H1 (cell line): ENCODE measurements at regions not wholly inside any gene's neighbourhood (a gene's known extent, or its start where the extent isn't known, plus 50 kb on each side); places are given as distances from the start of the nearest gene placed in this dataset.

Experiments used
- CTCF ChIA-PET: fragments of 300-600 bp; sonication (Branson Sonifier 250); formaldehyde crosslinking; loops from one replicate; lab custom pipeline; 2021; ENCODE audit not compliant: partially characterized antibody; lab: Charles Lee
- POLR2A ChIA-PET: fragments of 300-600 bp; sonication (Branson Sonifier 250); formaldehyde crosslinking; loops from one replicate; lab custom pipeline; 2021; ENCODE audit warnings: inconsistent platforms; ENCODE audit not compliant: partially characterized antibody; lab: Charles Lee
- DNase-seq, 2 experiments: peaks; one replicate each; pipeline versions ENCODE4 v3.0.0 to v3.0.0-alpha.2; 2010 to 2022; ENCODE audit warnings: low spot score in 2 of 2, low read depth in 1 of 2, mixed read lengths in 1 of 2
- FAIRE-seq: peaks from 2 replicates; lab custom pipeline; 2011; peaks lifted over from hg19 to GRCh38; lab: Jason Lieb, UNC
- H2AFZ ChIP-seq: 2 replicates; pipeline ENCODE4 v1.8.1; 2012; ENCODE audit warnings: low read length, inconsistent platforms
- H2AK5ac ChIP-seq: 2 replicates; pipeline ENCODE4 v1.6.1; 2013; ENCODE audit warnings: low read depth, low read length
- H2BK120ac ChIP-seq: replicated peaks from 2 replicates; pipeline ENCODE3; 2013; ENCODE audit warnings: low read depth, low read length, inconsistent platforms
- H2BK12ac ChIP-seq: 2 replicates; pipeline ENCODE4 v1.6.1; 2013; ENCODE audit warnings: low read depth, low read length
- H2BK15ac ChIP-seq: 2 replicates; pipeline ENCODE4 v1.6.1; 2013; ENCODE audit warnings: low read length
- H2BK20ac ChIP-seq: 2 replicates; pipeline ENCODE4 v1.6.1; 2013; ENCODE audit warnings: low read length
- H2BK5ac ChIP-seq: 2 replicates; pipeline ENCODE4 v1.6.1; 2013; ENCODE audit warnings: low read depth, low read length
- H3K14ac ChIP-seq: 2 replicates; pipeline ENCODE4 v1.6.1; 2013; ENCODE audit warnings: inconsistent platforms; ENCODE audit not compliant: insufficient read length
- H3K18ac ChIP-seq: 2 replicates; pipeline ENCODE4 v1.6.1; 2013; ENCODE audit warnings: low read length; ENCODE audit errors: extremely low read depth
- H3K23ac ChIP-seq: 2 replicates; pipeline ENCODE4 v1.6.1; 2013; ENCODE audit warnings: inconsistent platforms; ENCODE audit not compliant: insufficient read length
- H3K23me2 ChIP-seq: 2 replicates; pipeline ENCODE4 v1.6.1; 2013; ENCODE audit warnings: low read depth, low read length
- H3K27ac ChIP-seq: 2 replicates; pipeline ENCODE4 v1.6.1; 2011; ENCODE audit warnings: low read depth, low read length, inconsistent platforms
- H3K27me3 ChIP-seq, 4 experiments: replicated peaks in 1 of 4; 1 replicate in 1 of 4; 2 replicates in 3 of 4; pipeline versions ENCODE4 v1.6.1 to v1.8.1; 2011 to 2013; ENCODE audit warnings: low read length in 3 of 4, mild to moderate bottlenecking in 3 of 4, inconsistent platforms in 2 of 4, mixed read lengths in 2 of 4, moderate library complexity in 1 of 4; ENCODE audit not compliant: control insufficient read depth in 3 of 4, insufficient read depth in 3 of 4; ENCODE audit errors: extremely low read depth in 1 of 4
- H3K36me3 ChIP-seq, 4 experiments: 2 replicates each; pipeline versions ENCODE4 v1.6.1 to v1.8.1; 2011 to 2013; ENCODE audit warnings: mild to moderate bottlenecking in 4 of 4, low read length in 3 of 4, moderate library complexity in 2 of 4, control low read depth in 1 of 4, inconsistent platforms in 1 of 4; ENCODE audit not compliant: insufficient read depth in 4 of 4, control insufficient read depth in 2 of 4
- H3K4ac ChIP-seq: replicated peaks from 2 replicates; pipeline ENCODE3; 2013; ENCODE audit warnings: low read length, low read depth, mixed read lengths, inconsistent platforms; ENCODE audit not compliant: insufficient read length
- H3K4me1 ChIP-seq, 4 experiments: replicated peaks in 1 of 4; 1 replicate in 1 of 4; 2 replicates in 3 of 4; pipeline versions ENCODE4 v1.6.1 to v1.8.1; 2011 to 2013; ENCODE audit warnings: low read length in 3 of 4, inconsistent platforms in 2 of 4, mixed read lengths in 1 of 4; ENCODE audit not compliant: insufficient read depth in 4 of 4, control insufficient read depth in 3 of 4
- H3K4me2 ChIP-seq, 2 experiments: 2 replicates each; pipeline versions ENCODE4 v1.6.1 to v1.8.1; 2011 to 2013; ENCODE audit warnings: low read depth in 2 of 2, low read length in 2 of 2, control low read depth in 1 of 2, inconsistent platforms in 1 of 2, mild to moderate bottlenecking in 1 of 2; ENCODE audit not compliant: insufficient read depth in 1 of 2
- H3K4me3 ChIP-seq, 4 experiments: fragments of 200-600, 300-600 bp in 1 of 4; sonication (generic), shearing (Covaris generic), sonication (Bioruptor Twin) in 1 of 4; 2 replicates each; pipeline versions ENCODE4 v1.5.1 to v1.8.1; 2011 to 2016; ENCODE audit warnings: low read length in 4 of 4, low read depth in 3 of 4, control low read depth in 2 of 4, inconsistent platforms in 2 of 4, mild to moderate bottlenecking in 2 of 4, mixed read lengths in 1 of 4, moderate library complexity in 1 of 4; ENCODE audit not compliant: insufficient read depth in 2 of 4; ENCODE audit errors: extremely low read depth in 1 of 4
- H3K56ac ChIP-seq: replicated peaks from 2 replicates; pipeline ENCODE3; 2013; ENCODE audit warnings: low read depth, mild to moderate bottlenecking, mixed read lengths, low read length, inconsistent platforms; ENCODE audit not compliant: insufficient read length
- H3K79me1 ChIP-seq: 2 replicates; pipeline ENCODE4 v1.6.1; 2013; ENCODE audit warnings: low read depth, low read length, control low read depth
- H3K79me2 ChIP-seq, 2 experiments: 2 replicates each; pipeline versions ENCODE4 v1.6.1 to v1.8.1; 2012 to 2013; ENCODE audit warnings: low read length in 2 of 2, mild to moderate bottlenecking in 2 of 2, inconsistent platforms in 1 of 2; ENCODE audit not compliant: insufficient read depth in 2 of 2, control insufficient read depth in 1 of 2
- H3K9ac ChIP-seq, 4 experiments: replicated peaks in 1 of 4; 1 replicate in 1 of 4; 2 replicates in 3 of 4; pipeline versions ENCODE4 v1.6.1 to v1.8.1; 2011 to 2013; ENCODE audit warnings: low read depth in 3 of 4, low read length in 3 of 4, control low read depth in 2 of 4, mild to moderate bottlenecking in 2 of 4, moderate library complexity in 2 of 4, inconsistent platforms in 1 of 4; ENCODE audit errors: extremely low read depth in 1 of 4
- H3K9me3 ChIP-seq, 2 experiments: 2 replicates each; pipeline versions ENCODE4 v1.6.1 to v1.8.1; 2012 to 2013; ENCODE audit warnings: mild to moderate bottlenecking in 2 of 2, moderate library complexity in 2 of 2, control low read depth in 1 of 2, inconsistent platforms in 1 of 2, low read depth in 1 of 2, low read length in 1 of 2, mixed read lengths in 1 of 2; ENCODE audit not compliant: insufficient read depth in 2 of 2
- H4K20me1 ChIP-seq, 2 experiments: replicated peaks in 1 of 2; 2 replicates each; pipeline versions ENCODE3 to v1.8.1; 2011 to 2013; ENCODE audit warnings: inconsistent platforms in 2 of 2, low read length in 2 of 2, mild to moderate bottlenecking in 1 of 2; ENCODE audit not compliant: insufficient read depth in 2 of 2, control insufficient read depth in 1 of 2
- H4K5ac ChIP-seq: 2 replicates; pipeline ENCODE4 v1.6.1; 2013; ENCODE audit warnings: low read length, low read depth, mixed read lengths, inconsistent platforms; ENCODE audit not compliant: insufficient read length
- H4K8ac ChIP-seq: 2 replicates; pipeline ENCODE4 v1.8.0; 2013; ENCODE audit warnings: mild to moderate bottlenecking, moderate library complexity, low read length, inconsistent platforms; ENCODE audit not compliant: insufficient read depth; ENCODE audit errors: extremely low read depth
- H4K91ac ChIP-seq: replicated peaks from 2 replicates; pipeline ENCODE3; 2013; ENCODE audit warnings: low read length, mixed read lengths, inconsistent platforms; ENCODE audit not compliant: insufficient read length
- CHD2 ChIP-seq: IDR thresholded peaks from 2 replicates; pipeline ENCODE4 v1.6.1; 2012; ENCODE audit warnings: low read length, improper control_type of control experiment
- POU5F1 ChIP-seq: IDR thresholded peaks from 2 replicates; pipeline ENCODE4 v1.6.1; 2011; ENCODE audit warnings: low read depth, mild to moderate bottlenecking, low read length, moderate library complexity
- TEAD4 ChIP-seq: IDR thresholded peaks from 2 replicates; pipeline ENCODE4 v1.6.1; 2012; ENCODE audit warnings: low read depth, low read length, inconsistent platforms, mixed read lengths
- WGBS, 2 experiments: shearing (Covaris generic) in 1 of 2; methylation state at CpG; one replicate each; pipeline versions ENCODE4 v1.1.6 to v1.1.7; 2013 to 2015; ENCODE audit warnings: low lambda C conversion rate in 2 of 2, mixed read lengths in 2 of 2, inconsistent platforms in 1 of 2, low coverage in 1 of 2, missing lambda C conversion rate in 1 of 2; ENCODE audit not compliant: insufficient replicate concordance in 2 of 2, insufficient coverage in 1 of 2, insufficient read length in 1 of 2; ENCODE audit errors: extremely low coverage in 1 of 2, missing lambda C conversion rate in 1 of 2; 5-methylcytosine and 5-hydroxymethylcytosine counted together

DNA sequence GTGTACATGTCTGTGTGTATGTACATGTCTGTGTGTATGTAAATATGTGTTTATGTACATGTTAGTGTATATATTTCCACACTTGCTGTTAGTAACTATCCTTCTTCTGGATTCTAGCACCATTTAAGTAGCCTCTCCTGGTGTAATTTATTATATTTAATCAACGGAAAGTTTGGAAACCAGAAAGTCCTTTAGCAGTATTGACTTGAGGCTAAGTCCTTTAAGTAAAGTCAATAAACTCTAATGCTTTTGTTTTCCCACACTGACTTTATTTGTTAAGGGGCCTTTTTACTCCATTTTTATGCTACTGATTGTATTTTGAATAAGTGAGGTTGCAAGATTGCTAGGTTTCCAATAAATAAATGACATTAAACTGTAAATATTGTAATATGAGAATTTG lies 876.4 kb upstream of the SEL1L start:
- CTCF ChIA-PET, result no interaction called here

More for the DNA sequence above, 876.4 kb upstream of the SEL1L start:
- Histone ChIP-seq H2BK120ac (no peak overlapping the region), H4K8ac (no peak overlapping the region), H3K4me1 (peaks cover 0 to 5% (median 2%) of the 10 kb centered on the region in 4 experiments; a peak in 2 of 7 replicates), H4K20me1 (no peaks in the 10 kb centered on the region), H2AFZ (no peak overlapping the region), H4K5ac (no peak overlapping the region), H4K91ac (no peak overlapping the region), H2AK5ac (no peak overlapping the region), H3K56ac (no peak overlapping the region), H3K27me3 (no peaks in the 10 kb centered on the region), H2BK20ac (no peak overlapping the region), H3K9ac (no peak overlapping the region), H3K18ac (no peak overlapping the region), H3K27ac (no peak overlapping the region), H3K23me2 (peaks cover 3% of the 10 kb centered on the region; the same call in 1 of the 2 replicates), H2BK5ac (no peak overlapping the region), H3K79me1 (no peaks in the 10 kb centered on the region), H2BK15ac (no peak overlapping the region), H3K14ac (no peak overlapping the region), H3K9me3 (no peaks in the 10 kb centered on the region), H3K4ac (no peak overlapping the region), H3K23ac (no peak overlapping the region), H3K4me3 (no peak overlapping the region), H3K36me3 (no peaks in the 10 kb centered on the region), H2BK12ac (no peak overlapping the region), H3K79me2 (no peaks in the 10 kb centered on the region), H3K4me2 (no peak overlapping the region)
- POLR2A ChIA-PET, result no interaction called here
- WGBS, 2 experiments, result 100% methylated on average over 1 of the region's 1 CpG; no CpG with 5 or more reads in 1 of the 2 experiments
- TF ChIP-seq CHD2, result no peak
- TF ChIP-seq TEAD4, result no peak
- no peak for TF ChIP-seq POU5F1
- DNase-seq (no peak), FAIRE-seq (no peak)
